ENCODE measurements at regions not wholly inside any gene's neighbourhood (a gene's known extent, or its start where the extent isn't known, plus 50 kb on each side); places are given as distances from the start of the nearest gene placed in this dataset.

DNA sequence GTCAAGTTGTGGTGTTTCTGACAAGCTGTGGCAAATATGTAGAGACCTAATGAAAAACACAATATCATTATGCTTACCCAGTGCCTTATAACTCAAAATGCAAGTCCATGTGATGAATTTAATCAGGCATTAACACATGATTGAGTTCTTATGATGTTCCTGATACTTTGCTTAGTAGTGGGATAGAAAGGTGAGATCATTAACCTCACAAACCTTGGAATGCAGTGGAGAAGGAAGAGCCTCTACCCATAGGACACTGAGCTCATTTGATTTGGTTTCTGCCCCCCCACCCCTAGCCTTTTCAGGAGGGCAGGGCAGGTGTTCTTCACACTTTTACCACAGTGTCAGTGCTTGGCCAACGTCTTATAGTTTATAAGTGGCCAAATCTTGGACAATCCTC is 683.6 kb upstream of the CPEB2 start:
- Histone ChIP-seq H3K4me3 (ENCODE audit: control insufficient read depth in 2 of 3, extremely low read depth in 1 of 3, insufficient read depth in 2 of 3, low read depth in 1 of 3, low read length in 3 of 3) (no peak overlapping the region), H3K79me2 (ENCODE audit: control insufficient read depth, insufficient read depth, low read length) (no peaks in the 10 kb centered on the region), H3K27ac (ENCODE audit: control insufficient read depth, insufficient read depth, low read length) (no peak overlapping the region), H3K9me3 (ENCODE audit: control insufficient read depth, low read depth, low read length) (no peaks in the 10 kb centered on the region), H3K9ac (ENCODE audit: control insufficient read depth, extremely low read depth, insufficient read depth, low read length) (no peak overlapping the region), H3K4me1 (ENCODE audit: control insufficient read depth, extremely low read depth, insufficient read depth, low read length) (no peaks in the 10 kb centered on the region), H3K9me1 (ENCODE audit: control insufficient read depth, extremely low read depth, insufficient read depth, low read length) (no peaks in the 10 kb centered on the region), H4K20me1 (ENCODE audit: control insufficient read depth, extremely low read depth, insufficient read depth, low read length) (no peaks in the 10 kb centered on the region), H3K27me3 (ENCODE audit: control insufficient read depth, extremely low read depth, insufficient read depth, low read length) (no peaks in the 10 kb centered on the region), H2AFZ (ENCODE audit: control insufficient read depth, low read length) (no peak overlapping the region), H3K36me3 (ENCODE audit: control insufficient read depth in 2 of 2, extremely low read depth in 1 of 2, insufficient read depth in 2 of 2, low read length in 2 of 2) (no peaks in the 10 kb centered on the region), H3K4me2 (ENCODE audit: control insufficient read depth, extremely low read depth, insufficient read depth, low read depth, low read length) (no peak overlapping the region)
- dilution Hi-C loops (cut with MboI; ENCODE audit: extremely low pct_ligation_motif_present, low sequenced_read_pairs) = no loop called here
- TF ChIP-seq, protein P1, sequence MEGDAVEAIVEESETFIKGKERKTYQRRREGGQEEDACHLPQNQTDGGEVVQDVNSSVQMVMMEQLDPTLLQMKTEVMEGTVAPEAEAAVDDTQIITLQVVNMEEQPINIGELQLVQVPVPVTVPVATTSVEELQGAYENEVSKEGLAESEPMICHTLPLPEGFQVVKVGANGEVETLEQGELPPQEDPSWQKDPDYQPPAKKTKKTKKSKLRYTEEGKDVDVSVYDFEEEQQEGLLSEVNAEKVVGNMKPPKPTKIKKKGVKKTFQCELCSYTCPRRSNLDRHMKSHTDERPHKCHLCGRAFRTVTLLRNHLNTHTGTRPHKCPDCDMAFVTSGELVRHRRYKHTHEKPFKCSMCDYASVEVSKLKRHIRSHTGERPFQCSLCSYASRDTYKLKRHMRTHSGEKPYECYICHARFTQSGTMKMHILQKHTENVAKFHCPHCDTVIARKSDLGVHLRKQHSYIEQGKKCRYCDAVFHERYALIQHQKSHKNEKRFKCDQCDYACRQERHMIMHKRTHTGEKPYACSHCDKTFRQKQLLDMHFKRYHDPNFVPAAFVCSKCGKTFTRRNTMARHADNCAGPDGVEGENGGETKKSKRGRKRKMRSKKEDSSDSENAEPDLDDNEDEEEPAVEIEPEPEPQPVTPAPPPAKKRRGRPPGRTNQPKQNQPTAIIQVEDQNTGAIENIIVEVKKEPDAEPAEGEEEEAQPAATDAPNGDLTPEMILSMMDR (optimal IDR thresholded peaks at IDR 0.05 in 1 of 3, IDR thresholded peaks at IDR 0.05 in 1 of 3, conservative IDR thresholded peaks at IDR 0.05 in 1 of 3; ENCODE audit: extremely low read depth in 1 of 3, insufficient read depth in 2 of 3, low read length in 3 of 3) = no peak
- no peak for TF ChIP-seq EZH2 (IDR thresholded peaks at IDR 0.05; ENCODE audit: low read length)
- DNase-seq (ENCODE audit: low read depth, low spot score) = no peak
- no peak for FAIRE-seq

DNA sequence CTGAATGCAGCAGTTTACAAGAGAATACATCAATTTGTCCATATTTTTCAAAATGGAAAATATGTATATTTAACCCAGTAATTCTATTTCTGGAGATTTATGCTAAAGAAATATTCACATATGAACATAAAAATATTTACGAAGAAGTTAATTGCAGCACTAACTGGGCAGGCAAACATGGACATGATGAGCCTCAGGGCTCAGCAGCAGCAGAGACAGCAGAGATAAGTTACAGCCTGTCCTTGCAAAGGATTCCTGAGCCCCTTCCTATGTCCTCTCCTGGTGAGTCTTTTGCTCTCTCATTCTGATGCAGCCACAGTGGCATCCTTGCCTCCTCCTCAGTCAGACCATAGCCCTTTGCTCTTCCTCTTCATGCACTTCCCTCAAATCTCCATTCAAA is 680.6 kb upstream of the CPEB2 start:
- Histone ChIP-seq H2AFZ (ENCODE audit: control insufficient read depth, low read length) (no peak overlapping the region), H3K4me3 (ENCODE audit: control insufficient read depth in 2 of 3, extremely low read depth in 1 of 3, insufficient read depth in 2 of 3, low read depth in 1 of 3, low read length in 3 of 3) (no peak overlapping the region), H4K20me1 (ENCODE audit: control insufficient read depth, extremely low read depth, insufficient read depth, low read length) (no peaks in the 10 kb centered on the region), H3K4me2 (ENCODE audit: control insufficient read depth, extremely low read depth, insufficient read depth, low read depth, low read length) (no peak overlapping the region), H3K9me1 (ENCODE audit: control insufficient read depth, extremely low read depth, insufficient read depth, low read length) (no peaks in the 10 kb centered on the region), H3K9ac (ENCODE audit: control insufficient read depth, extremely low read depth, insufficient read depth, low read length) (no peak overlapping the region), H3K27me3 (ENCODE audit: control insufficient read depth, extremely low read depth, insufficient read depth, low read length) (no peaks in the 10 kb centered on the region), H3K27ac (ENCODE audit: control insufficient read depth, insufficient read depth, low read length) (no peak overlapping the region), H3K36me3 (ENCODE audit: control insufficient read depth in 2 of 2, extremely low read depth in 1 of 2, insufficient read depth in 2 of 2, low read length in 2 of 2) (no peaks in the 10 kb centered on the region), H3K79me2 (ENCODE audit: control insufficient read depth, insufficient read depth, low read length) (no peaks in the 10 kb centered on the region), H3K4me1 (ENCODE audit: control insufficient read depth, extremely low read depth, insufficient read depth, low read length) (no peaks in the 10 kb centered on the region), H3K9me3 (ENCODE audit: control insufficient read depth, low read depth, low read length) (no peaks in the 10 kb centered on the region)
- DNase-seq (ENCODE audit: low read depth, low spot score) (no peak), FAIRE-seq (no peak)
- no peak for TF ChIP-seq EZH2 (IDR thresholded peaks at IDR 0.05; ENCODE audit: low read length)
- TF ChIP-seq, protein P1 (optimal IDR thresholded peaks at IDR 0.05 in 1 of 3, IDR thresholded peaks at IDR 0.05 in 1 of 3, conservative IDR thresholded peaks at IDR 0.05 in 1 of 3; ENCODE audit: extremely low read depth in 1 of 3, insufficient read depth in 2 of 3, low read length in 3 of 3) = no peak
- dilution Hi-C loops (cut with MboI; ENCODE audit: extremely low pct_ligation_motif_present, low sequenced_read_pairs) = no loop called here
